MM.1S (cell line): ENCODE measurements at regions not wholly inside any gene's neighbourhood (a gene's known extent, or its start where the extent isn't known, plus 50 kb on each side); places are given as distances from the start of the nearest gene placed in this dataset.

Experiments used
- DNase-seq: peaks from one replicate; pipeline ENCODE4 v3.0.0-alpha.2; 2015
- H2AFZ ChIP-seq: fragments of 300-600 bp; sonication (generic); 2 replicates; pipeline ENCODE4 v1.6.0; 2016; ENCODE audit warnings: antibody characterized with exemption, low read length
- H3F3A ChIP-seq: fragments of 300-600 bp; sonication (generic); 2 replicates; pipeline ENCODE4 v1.6.1; 2016; ENCODE audit warnings: mild to moderate bottlenecking, antibody characterized with exemption, low read length, moderate library complexity, mixed read lengths; ENCODE audit not compliant: insufficient read depth
- H3K27ac ChIP-seq: fragments of 300-600 bp; sonication (generic); 2 replicates; pipeline ENCODE4 v1.5.1; 2016; ENCODE audit warnings: mild to moderate bottlenecking, low read length
- H3K27me3 ChIP-seq: fragments of 300-600 bp; sonication (generic); replicated peaks from 2 replicates; pipeline ENCODE4 v1.6.0; 2016; ENCODE audit warnings: low read length; ENCODE audit not compliant: insufficient read depth
- H3K36me3 ChIP-seq: fragments of 300-600 bp; sonication (generic); replicated peaks from 2 replicates; pipeline ENCODE4 v1.6.1; 2016; ENCODE audit warnings: mild to moderate bottlenecking, low read length, mixed read lengths; ENCODE audit not compliant: insufficient read depth
- H3K4me1 ChIP-seq: fragments of 300-600 bp; sonication (generic); 2 replicates; pipeline ENCODE4 v1.6.1; 2016; ENCODE audit warnings: low read length, mixed read lengths
- H3K4me2 ChIP-seq: fragments of 300-600 bp; sonication (generic); 2 replicates; pipeline ENCODE4 v1.6.0; 2016; ENCODE audit warnings: low read depth, low read length
- H3K4me3 ChIP-seq: fragments of 300-600 bp; sonication (generic); 2 replicates; pipeline ENCODE4 v1.5.1; 2016; ENCODE audit warnings: low read length, mixed read lengths
- H3K79me2 ChIP-seq: fragments of 300-600 bp; sonication (generic); 2 replicates; pipeline ENCODE4 v1.6.1; 2016; ENCODE audit warnings: mixed run types, low read length, mixed read lengths
- H3K9ac ChIP-seq: fragments of 300-600 bp; sonication (generic); 2 replicates; pipeline ENCODE4 v1.6.1; 2016; ENCODE audit warnings: low read length, mixed read lengths
- H3K9me2 ChIP-seq: fragments of 300-600 bp; sonication (generic); replicated peaks from 2 replicates; pipeline ENCODE4 v1.6.1; 2016; ENCODE audit warnings: mild to moderate bottlenecking, low read length, mixed read lengths; ENCODE audit not compliant: insufficient read depth
- H3K9me3 ChIP-seq: fragments of 300-600 bp; sonication (generic); replicated peaks from 2 replicates; pipeline ENCODE4 v1.6.1; 2016; ENCODE audit warnings: mild to moderate bottlenecking, low read length, mixed read lengths; ENCODE audit not compliant: insufficient read depth
- H4K20me1 ChIP-seq: fragments of 300-600 bp; sonication (generic); 2 replicates; pipeline ENCODE4 v1.6.1; 2016; ENCODE audit warnings: mild to moderate bottlenecking, low read length, moderate library complexity, mixed read lengths; ENCODE audit not compliant: insufficient read depth
- EZH2 ChIP-seq: fragments of 300-600 bp; sonication (generic); optimal IDR thresholded peaks from 2 replicates; pipeline ENCODE3; 2017; ENCODE audit warnings: low read depth, mild to moderate bottlenecking, antibody characterized with exemption, low read length, mixed read lengths
- EZH2phosphoT487 ChIP-seq: fragments of 300-600 bp; sonication (generic); IDR thresholded peaks from 2 replicates; pipeline ENCODE4 v1.6.1; 2018; ENCODE audit warnings: antibody characterized with exemption, low read length
- TF ChIP-seq, protein P1 (sequence below): fragments of 300-600 bp; sonication (generic); IDR thresholded peaks from 2 replicates; pipeline ENCODE4 v1.5.1; 2016; ENCODE audit warnings: antibody characterized with exemption, low read length, mixed read lengths

- no peaks in the 10 kb centered on the region for H3K27me3 ChIP-seq
- no peaks in the 10 kb centered on the region for H3K9me3 ChIP-seq
- H3F3A ChIP-seq, result no peaks in the 10 kb centered on the region
- no peaks in the 10 kb centered on the region for H3K9me2 ChIP-seq
- H3K27ac ChIP-seq, result no peak overlapping the region
- no peaks in the 10 kb centered on the region for H3K79me2 ChIP-seq
- no peak overlapping the region for H3K4me3 ChIP-seq
- TF ChIP-seq, protein P1, sequence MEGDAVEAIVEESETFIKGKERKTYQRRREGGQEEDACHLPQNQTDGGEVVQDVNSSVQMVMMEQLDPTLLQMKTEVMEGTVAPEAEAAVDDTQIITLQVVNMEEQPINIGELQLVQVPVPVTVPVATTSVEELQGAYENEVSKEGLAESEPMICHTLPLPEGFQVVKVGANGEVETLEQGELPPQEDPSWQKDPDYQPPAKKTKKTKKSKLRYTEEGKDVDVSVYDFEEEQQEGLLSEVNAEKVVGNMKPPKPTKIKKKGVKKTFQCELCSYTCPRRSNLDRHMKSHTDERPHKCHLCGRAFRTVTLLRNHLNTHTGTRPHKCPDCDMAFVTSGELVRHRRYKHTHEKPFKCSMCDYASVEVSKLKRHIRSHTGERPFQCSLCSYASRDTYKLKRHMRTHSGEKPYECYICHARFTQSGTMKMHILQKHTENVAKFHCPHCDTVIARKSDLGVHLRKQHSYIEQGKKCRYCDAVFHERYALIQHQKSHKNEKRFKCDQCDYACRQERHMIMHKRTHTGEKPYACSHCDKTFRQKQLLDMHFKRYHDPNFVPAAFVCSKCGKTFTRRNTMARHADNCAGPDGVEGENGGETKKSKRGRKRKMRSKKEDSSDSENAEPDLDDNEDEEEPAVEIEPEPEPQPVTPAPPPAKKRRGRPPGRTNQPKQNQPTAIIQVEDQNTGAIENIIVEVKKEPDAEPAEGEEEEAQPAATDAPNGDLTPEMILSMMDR, result no peak
- no peak for TF ChIP-seq EZH2phosphoT487
- TF ChIP-seq EZH2, result no peak
- H3K4me2 ChIP-seq, result no peak overlapping the region
- H3K9ac ChIP-seq, result no peak overlapping the region
- H4K20me1 ChIP-seq, result no peaks in the 10 kb centered on the region
- no peaks in the 10 kb centered on the region for H3K4me1 ChIP-seq
- no peak for DNase-seq
- no peak overlapping the region for H2AFZ ChIP-seq
- H3K36me3 ChIP-seq, result no peaks in the 10 kb centered on the region
Observed at GRCh38 chr5:8136271-8136670, 267.3 kb downstream of the MTRR start.

GRCh38 chr5:8137941-8138550 is 269.1 kb downstream of the MTRR start:
- H3K4me2 ChIP-seq, result no peak overlapping the region
- no peaks in the 10 kb centered on the region for H3F3A ChIP-seq
- no peak for DNase-seq
- no peak overlapping the region for H3K9ac ChIP-seq
- H4K20me1 ChIP-seq, result no peaks in the 10 kb centered on the region
- no peak overlapping the region for H2AFZ ChIP-seq
- no peaks in the 10 kb centered on the region for H3K27me3 ChIP-seq
- H3K36me3 ChIP-seq, result no peaks in the 10 kb centered on the region
- TF ChIP-seq EZH2phosphoT487, result no peak
- TF ChIP-seq EZH2, result no peak
- TF ChIP-seq, protein P1, result no peak
- no peaks in the 10 kb centered on the region for H3K79me2 ChIP-seq
- H3K27ac ChIP-seq, result no peak overlapping the region
- no peak overlapping the region for H3K4me3 ChIP-seq
- H3K9me2 ChIP-seq, result no peaks in the 10 kb centered on the region
- H3K4me1 ChIP-seq, result no peaks in the 10 kb centered on the region
- no peaks in the 10 kb centered on the region for H3K9me3 ChIP-seq

DNA sequence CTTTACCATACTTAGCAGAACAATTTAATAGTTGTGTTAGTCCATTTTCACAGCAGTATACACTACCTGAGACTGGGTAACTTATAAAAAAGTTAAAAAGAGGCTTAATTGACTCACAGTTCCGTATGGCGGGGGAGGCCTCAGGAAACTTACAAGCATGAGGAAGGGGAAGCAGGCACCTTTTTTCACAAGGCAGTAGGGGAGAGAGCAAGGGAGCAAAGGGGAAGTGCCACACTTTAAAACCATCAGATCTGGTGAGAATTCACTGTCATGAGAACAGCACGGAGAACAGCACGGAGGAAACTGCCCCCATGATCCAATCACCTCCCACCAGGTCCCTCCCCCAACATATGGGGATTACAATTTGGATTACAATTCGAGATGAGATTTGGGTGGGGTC is 269.9 kb downstream of the MTRR start:
- DNase-seq, result no peak
- Histone ChIP-seq H3K9me2 (no peaks in the 10 kb centered on the region), H3K9ac (no peak overlapping the region), H3K27ac (no peak overlapping the region), H3K27me3 (no peaks in the 10 kb centered on the region), H3K4me2 (no peak overlapping the region), H2AFZ (no peak overlapping the region), H3K36me3 (no peaks in the 10 kb centered on the region), H3K4me3 (no peak overlapping the region), H3F3A (no peaks in the 10 kb centered on the region), H4K20me1 (no peaks in the 10 kb centered on the region), H3K79me2 (no peaks in the 10 kb centered on the region), H3K4me1 (no peaks in the 10 kb centered on the region), H3K9me3 (no peaks in the 10 kb centered on the region)
- TF ChIP-seq EZH2 (no peak), EZH2phosphoT487 (no peak)
- TF ChIP-seq, protein P1, result no peak
